H1 (cell line): ENCODE measurements at regions not wholly inside any gene's neighbourhood (a gene's known extent, or its start where the extent isn't known, plus 50 kb on each side); places are given as distances from the start of the nearest gene placed in this dataset.

ENCODE experiments used
- HDAC2 ChIP-seq, 2 experiments: fragments of 300-600 bp in 1 of 2; sonication (generic) in 1 of 2; IDR thresholded peaks; 2 replicates each; pipeline ENCODE4 v1.6.1; 2011 to 2012; ENCODE audit warnings: low read depth in 2 of 2, low read length in 2 of 2, mild to moderate bottlenecking in 2 of 2, moderate library complexity in 2 of 2, borderline replicate concordance in 1 of 2, inconsistent platforms in 1 of 2
- TF ChIP-seq, protein P1 (sequence below), 3 experiments: IDR thresholded peaks; 1 replicate in 2 of 3; 2 replicates in 1 of 3; pipeline versions ENCODE4 v1.5.1 to v1.6.1; 2011; ENCODE audit warnings: low read length in 3 of 3, mild to moderate bottlenecking in 3 of 3, inconsistent platforms in 2 of 3, low read depth in 1 of 3, moderate library complexity in 1 of 3; ENCODE audit not compliant: insufficient read depth in 1 of 3; ENCODE audit errors: control extremely low read depth in 1 of 3

- TF ChIP-seq, protein P1, sequence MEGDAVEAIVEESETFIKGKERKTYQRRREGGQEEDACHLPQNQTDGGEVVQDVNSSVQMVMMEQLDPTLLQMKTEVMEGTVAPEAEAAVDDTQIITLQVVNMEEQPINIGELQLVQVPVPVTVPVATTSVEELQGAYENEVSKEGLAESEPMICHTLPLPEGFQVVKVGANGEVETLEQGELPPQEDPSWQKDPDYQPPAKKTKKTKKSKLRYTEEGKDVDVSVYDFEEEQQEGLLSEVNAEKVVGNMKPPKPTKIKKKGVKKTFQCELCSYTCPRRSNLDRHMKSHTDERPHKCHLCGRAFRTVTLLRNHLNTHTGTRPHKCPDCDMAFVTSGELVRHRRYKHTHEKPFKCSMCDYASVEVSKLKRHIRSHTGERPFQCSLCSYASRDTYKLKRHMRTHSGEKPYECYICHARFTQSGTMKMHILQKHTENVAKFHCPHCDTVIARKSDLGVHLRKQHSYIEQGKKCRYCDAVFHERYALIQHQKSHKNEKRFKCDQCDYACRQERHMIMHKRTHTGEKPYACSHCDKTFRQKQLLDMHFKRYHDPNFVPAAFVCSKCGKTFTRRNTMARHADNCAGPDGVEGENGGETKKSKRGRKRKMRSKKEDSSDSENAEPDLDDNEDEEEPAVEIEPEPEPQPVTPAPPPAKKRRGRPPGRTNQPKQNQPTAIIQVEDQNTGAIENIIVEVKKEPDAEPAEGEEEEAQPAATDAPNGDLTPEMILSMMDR (IDR thresholded peaks at IDR 0.05; ENCODE audit: control extremely low read depth in 1 of 3, insufficient read depth in 1 of 3, low read depth in 1 of 3, low read length in 3 of 3): no peak
- no peak for TF ChIP-seq HDAC2 (IDR thresholded peaks at IDR 0.05; ENCODE audit: borderline replicate concordance in 1 of 2, low read depth in 2 of 2, low read length in 2 of 2)
These were observed 220.6 kb downstream of the TPBG start for GRCh38 chr6:82584194-82584695.
